GM12878 (cell line): ENCODE measurements at regions not wholly inside any gene's neighbourhood (a gene's known extent, or its start where the extent isn't known, plus 50 kb on each side); places are given as distances from the start of the nearest gene placed in this dataset.
A peak's percentile ranks its signal among the peaks of the same experiment; 100 is the strongest.
"Not testable (repeated sequence)": the region's sequence is repeated elsewhere in the genome, so short reads cannot be mapped to it uniquely, and the experiment has no call there.

ENCODE experiments used
- ATAC-seq: fragments of 200-7000 bp; cut with Tn5 transposase; 3 replicates; pipeline ENCODE4 v1.9.1; 2020; ENCODE audit warnings: mild to moderate bottlenecking, moderate library complexity
- BruUV-seq: library from RNA; stranded (reverse); fragments of 400-500 nt; replicated peaks from 2 replicates; lab custom pipeline; 2021; lab: Mats Ljungman, UMichigan
- CTCF ChIA-PET: fragments of 300-600 bp; sonication (Branson Sonifier 250); formaldehyde crosslinking; extraction: SDS; loops from one replicate; lab custom pipeline; 2021; ENCODE audit warnings: inconsistent platforms; lab: Yijun Ruan, JAX
- POLR2A ChIA-PET: fragments of 350-600 bp; formaldehyde crosslinking; extraction: SDS; loops from one replicate; lab custom pipeline; 2021; ENCODE audit warnings: inconsistent platforms; lab: Charles Lee
- RAD21 ChIA-PET: fragments of 300-600 bp; sonication (Branson Sonifier 250); formaldehyde crosslinking; loops from one replicate; lab custom pipeline; 2023; ENCODE audit warnings: antibody characterized with exemption; ENCODE audit not compliant: unreplicated experiment; lab: Charles Lee
- SMC1A ChIA-PET: fragments of 300-600 bp; sonication (Branson Sonifier 250); formaldehyde crosslinking; loops from one replicate; lab custom pipeline; 2023; ENCODE audit not compliant: unreplicated experiment, uncharacterized antibody; lab: Charles Lee
- DNase-seq: peaks from one replicate; pipeline ENCODE4 v3.0.0-alpha.2; 2011; ENCODE audit warnings: low read depth, low spot score
- FAIRE-seq: peaks from 3 replicates; lab custom pipeline; 2011; peaks lifted over from hg19 to GRCh38; lab: Jason Lieb, UNC
- H2AFZ ChIP-seq: 2 replicates; pipeline ENCODE4 v1.6.0; 2011; ENCODE audit warnings: low read depth, low read length, control low read depth; ENCODE audit not compliant: control insufficient read depth
- H3K27ac ChIP-seq: 2 replicates; pipeline ENCODE4 v1.5.1; 2011; ENCODE audit warnings: control low read depth; ENCODE audit not compliant: control insufficient read depth, insufficient read depth
- H3K27me3 ChIP-seq, 2 experiments: replicated peaks in 1 of 2; 2 replicates each; pipeline versions ENCODE4 v1.6.0 to v1.6.1; 2011; ENCODE audit warnings: low read length in 1 of 2; ENCODE audit not compliant: control insufficient read depth in 2 of 2, insufficient read depth in 2 of 2
- H3K36me3 ChIP-seq, 2 experiments: 2 replicates each; pipeline ENCODE4 v1.5.1; 2011; ENCODE audit warnings: low read length in 1 of 2; ENCODE audit not compliant: control insufficient read depth in 2 of 2, insufficient read depth in 2 of 2
- H3K4me1 ChIP-seq: 2 replicates; pipeline ENCODE4 v1.6.1; 2011; ENCODE audit warnings: mild to moderate bottlenecking, low read length, moderate library complexity, mixed read lengths; ENCODE audit not compliant: control insufficient read depth, insufficient read depth
- H3K4me2 ChIP-seq: 2 replicates; pipeline ENCODE4 v1.6.0; 2011; ENCODE audit warnings: control low read depth; ENCODE audit not compliant: control insufficient read depth, insufficient read depth
- H3K4me3 ChIP-seq: fragments of 200-600 bp; sonication (generic); 2 replicates; pipeline ENCODE4 v1.5.1; 2016
- H3K79me2 ChIP-seq: 2 replicates; pipeline ENCODE4 v1.6.0; 2011; ENCODE audit warnings: low read length; ENCODE audit not compliant: control insufficient read depth, insufficient read depth
- H3K9ac ChIP-seq: 2 replicates; pipeline ENCODE4 v1.8.0; 2011; ENCODE audit warnings: low read length, control low read depth, mixed read lengths; ENCODE audit not compliant: control insufficient read depth, insufficient read depth
- H3K9me3 ChIP-seq: replicated peaks from 3 replicates; pipeline ENCODE4 v1.5.1; 2011; ENCODE audit warnings: mild to moderate bottlenecking, low read length; ENCODE audit not compliant: control insufficient read depth, insufficient read depth
- H4K20me1 ChIP-seq: 2 replicates; pipeline ENCODE4 v1.6.0; 2011; ENCODE audit not compliant: control insufficient read depth, insufficient read depth
- SPI1 ChIP-seq: IDR thresholded peaks from 2 replicates; pipeline ENCODE4 v1.6.1; 2011; ENCODE audit warnings: low read depth, mild to moderate bottlenecking, low read length, moderate library complexity, borderline replicate concordance; ENCODE audit not compliant: insufficient read depth
- WGBS: methylation state at CpG from one replicate; pipeline ENCODE4 v1.1.6; 2016; ENCODE audit warnings: low lambda C conversion rate; ENCODE audit not compliant: insufficient replicate concordance, insufficient coverage; ENCODE audit errors: missing lambda C conversion rate; 5-methylcytosine and 5-hydroxymethylcytosine counted together
- in situ Hi-C: fragments of 300-500 bp; cut with MboI; formaldehyde crosslinking; loops from 9 replicates; pipeline ENCODE4 v1.14.3; 2018; ENCODE audit warnings: mixed read lengths
- intact Hi-C: fragments of 100-400 bp; cut with micrococcal nuclease; formaldehyde crosslinking; loops from one replicate; pipeline ENCODE4 v1.14.2; 2022; ENCODE audit not compliant: unreplicated experiment
- TF ChIP-seq, protein P1 (sequence below): fragments of 150-350 bp; IDR thresholded peaks from 2 replicates; pipeline ENCODE4 v1.6.1; 2014; ENCODE audit warnings: mild to moderate bottlenecking, low read depth, low read length

DNA sequence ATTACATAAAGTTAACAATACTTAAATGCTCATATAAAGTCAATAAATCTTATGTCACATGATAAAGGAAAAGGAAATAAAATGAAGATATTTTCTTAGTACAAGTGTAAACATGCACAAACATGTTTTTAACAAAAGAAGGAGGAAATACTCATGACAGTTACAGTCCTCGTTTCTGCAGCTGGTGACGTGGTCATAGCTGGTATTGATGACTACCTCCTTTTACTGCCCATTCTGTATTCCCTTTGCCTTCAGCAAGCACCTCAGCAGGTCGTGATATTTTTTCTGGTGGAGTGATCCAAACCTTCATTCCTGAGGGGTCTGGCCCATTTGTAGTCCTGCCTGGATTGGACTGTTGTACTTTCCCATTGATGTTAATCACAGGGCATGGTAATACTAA is 797.5 kb upstream of the PCDH10 start:
- 0% methylated on average over 3 of the region's 3 CpGs for WGBS
- H3K4me1 ChIP-seq, H3K79me2 ChIP-seq, BruUV-seq, POLR2A ChIA-PET, H3K27ac ChIP-seq, in situ Hi-C loops, H3K4me3 ChIP-seq, H3K4me2 ChIP-seq, H3K9ac ChIP-seq, DNase-seq, H3K9me3 ChIP-seq, H3K27me3 ChIP-seq, H2AFZ ChIP-seq, SMC1A ChIA-PET, CTCF ChIA-PET, intact Hi-C loops, FAIRE-seq, ATAC-seq, H4K20me1 ChIP-seq, H3K36me3 ChIP-seq, RAD21 ChIA-PET: not testable (repeated sequence)

DNA sequence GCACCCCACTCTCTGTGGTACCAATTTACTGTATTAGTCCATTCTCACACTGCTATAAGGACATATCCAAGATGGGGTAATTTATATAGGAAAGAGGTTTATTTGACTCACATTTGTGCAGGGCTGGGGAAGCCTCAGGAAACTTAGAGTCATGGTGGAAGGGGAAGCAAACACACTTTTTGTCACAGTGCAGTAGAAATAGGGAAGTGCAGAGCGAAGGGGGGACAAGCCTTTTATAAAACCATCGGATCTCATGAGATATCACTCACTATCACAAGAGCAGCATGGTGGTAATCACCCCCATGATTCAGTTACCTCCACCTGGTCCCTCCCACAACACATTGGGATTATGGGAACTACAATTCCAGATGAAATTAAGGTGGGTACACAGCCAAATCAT is 766.9 kb upstream of the PCDH10 start:
- FAIRE-seq (no peak), DNase-seq (no peak), ATAC-seq (no peak)
- ChIA-PET SMC1A (no interaction called here), CTCF (no interaction called here), RAD21 (no interaction called here), POLR2A (no interaction called here)
- Histone ChIP-seq H3K36me3 (no peaks in the 10 kb centered on the region), H3K4me2 (no peak overlapping the region), H3K9me3 (no peaks in the 10 kb centered on the region), H3K79me2 (no peaks in the 10 kb centered on the region), H3K4me1 (no peaks in the 10 kb centered on the region), H3K9ac (no peak overlapping the region), H3K27ac (no peak overlapping the region), H3K4me3 (no peak overlapping the region), H4K20me1 (no peaks in the 10 kb centered on the region), H2AFZ (no peak overlapping the region), H3K27me3 (no peaks in the 10 kb centered on the region)
- in situ Hi-C loops = no loop called here
- no TSS peak for BruUV-seq
- 6% methylated on average over 2 of the region's 2 CpGs for WGBS
- TF ChIP-seq, protein P1, sequence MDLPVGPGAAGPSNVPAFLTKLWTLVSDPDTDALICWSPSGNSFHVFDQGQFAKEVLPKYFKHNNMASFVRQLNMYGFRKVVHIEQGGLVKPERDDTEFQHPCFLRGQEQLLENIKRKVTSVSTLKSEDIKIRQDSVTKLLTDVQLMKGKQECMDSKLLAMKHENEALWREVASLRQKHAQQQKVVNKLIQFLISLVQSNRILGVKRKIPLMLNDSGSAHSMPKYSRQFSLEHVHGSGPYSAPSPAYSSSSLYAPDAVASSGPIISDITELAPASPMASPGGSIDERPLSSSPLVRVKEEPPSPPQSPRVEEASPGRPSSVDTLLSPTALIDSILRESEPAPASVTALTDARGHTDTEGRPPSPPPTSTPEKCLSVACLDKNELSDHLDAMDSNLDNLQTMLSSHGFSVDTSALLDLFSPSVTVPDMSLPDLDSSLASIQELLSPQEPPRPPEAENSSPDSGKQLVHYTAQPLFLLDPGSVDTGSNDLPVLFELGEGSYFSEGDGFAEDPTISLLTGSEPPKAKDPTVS = no peak
- TF ChIP-seq SPI1 = 0 out of 2 replicates have a peak, but pooled peaks have one; percentile 18
- intact Hi-C loops = no loop called here
